ENCODE measurements at regions not wholly inside any gene's neighbourhood (a gene's known extent, or its start where the extent isn't known, plus 50 kb on each side); places are given as distances from the start of the nearest gene placed in this dataset.

GRCh38 chr22:27655582-27656185 is 145.9 kb downstream of the MN1 start:
- DNase-seq, result no peak

- no peak for DNase-seq
Observed at GRCh38 chr22:27656970-27657369, 144.6 kb downstream of the MN1 start.

- DNase-seq, result no peak
Observed at GRCh38 chr22:27660306-27660705, 141.2 kb downstream of the MN1 start.

- no peak for DNase-seq
Observed at GRCh38 chr22:27662359-27663301, 138.9 kb downstream of the MN1 start.

GRCh38 chr22:27663812-27664211 is 137.7 kb downstream of the MN1 start:
- no peak for DNase-seq

GRCh38 chr22:27666272-27666997 is 135.1 kb downstream of the MN1 start:
- DNase-seq, result no peak

- DNase-seq, result no peak
Observed at GRCh38 chr22:27667121-27667843, 134.3 kb downstream of the MN1 start.

- no peak for DNase-seq
Observed at GRCh38 chr22:27668828-27669797, 132.4 kb downstream of the MN1 start.

GRCh38 chr22:27669798-27670599 is 131.6 kb downstream of the MN1 start:
- DNase-seq, result no peak

GRCh38 chr22:27670701-27671412 is 130.7 kb downstream of the MN1 start:
- DNase-seq, result no peak

- no peak for DNase-seq
Observed at GRCh38 chr22:27671413-27671935, 130.1 kb downstream of the MN1 start.

GRCh38 chr22:27672721-27673418 is 128.7 kb downstream of the MN1 start:
- DNase-seq, result no peak

- DNase-seq, result no peak
Observed at GRCh38 chr22:27673839-27674238, 127.7 kb downstream of the MN1 start.

- no peak for DNase-seq
Observed at GRCh38 chr22:27674261-27674923, 127.2 kb downstream of the MN1 start.

GRCh38 chr22:27676545-27677213 is 124.9 kb downstream of the MN1 start:
- no peak for DNase-seq

GRCh38 chr22:27677905-27678458 is 123.6 kb downstream of the MN1 start:
- DNase-seq, result no peak

- no peak for DNase-seq
Observed at GRCh38 chr22:27679176-27679575, 122.4 kb downstream of the MN1 start.

Data from activated CD4-positive, alpha-beta T cell treated with anti-CD3 and anti-CD28 coated beads, Interleukin-2, Interleukin-6, amounts not matched to agents 100 ng/mL and 50 ng/mL, durations not matched to agents 16 hours and 8 hours (primary cell).